Keratinocyte (primary cell): ENCODE measurements at regions not wholly inside any gene's neighbourhood (a gene's known extent, or its start where the extent isn't known, plus 50 kb on each side); places are given as distances from the start of the nearest gene placed in this dataset.

Experiments used
- EZH2 ChIP-seq: IDR thresholded peaks from one replicate; pipeline ENCODE4 v1.6.1; 2012; ENCODE audit warnings: inconsistent platforms, mild to moderate bottlenecking, low read length, moderate library complexity
- TF ChIP-seq, protein P1 (sequence below), 3 experiments: IDR thresholded peaks in 1 of 3; conservative IDR thresholded peaks in 1 of 3; optimal IDR thresholded peaks in 1 of 3; 2 replicates in 2 of 3; 3 replicates in 1 of 3; pipeline versions ENCODE3 to v1.5.1; 2011; ENCODE audit warnings: low read length in 3 of 3, mild to moderate bottlenecking in 3 of 3, moderate library complexity in 2 of 3, control low read depth in 1 of 3, inconsistent platforms in 1 of 3; ENCODE audit not compliant: insufficient read depth in 2 of 3; ENCODE audit errors: extremely low read depth in 1 of 3

DNA sequence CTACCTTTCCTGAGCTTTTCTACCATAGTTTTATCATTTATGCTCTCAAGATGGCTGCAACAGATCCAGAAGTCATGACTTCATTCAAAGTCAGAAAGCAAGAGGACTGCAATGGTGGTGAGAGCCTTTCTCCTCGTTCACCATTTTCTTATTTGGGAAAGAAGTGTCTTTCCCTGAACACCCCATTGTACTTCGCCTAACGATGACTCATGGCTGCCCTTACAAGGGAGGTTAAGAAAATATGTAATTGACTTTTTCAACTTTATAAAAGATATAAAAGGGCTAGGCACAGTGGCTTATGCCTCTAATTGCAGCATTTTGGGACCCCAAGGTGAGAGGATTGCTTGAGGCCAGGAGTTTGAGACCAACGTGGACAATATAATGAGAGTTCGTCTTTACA is 541.7 kb downstream of the METTL15 start:
- TF ChIP-seq, protein P1, sequence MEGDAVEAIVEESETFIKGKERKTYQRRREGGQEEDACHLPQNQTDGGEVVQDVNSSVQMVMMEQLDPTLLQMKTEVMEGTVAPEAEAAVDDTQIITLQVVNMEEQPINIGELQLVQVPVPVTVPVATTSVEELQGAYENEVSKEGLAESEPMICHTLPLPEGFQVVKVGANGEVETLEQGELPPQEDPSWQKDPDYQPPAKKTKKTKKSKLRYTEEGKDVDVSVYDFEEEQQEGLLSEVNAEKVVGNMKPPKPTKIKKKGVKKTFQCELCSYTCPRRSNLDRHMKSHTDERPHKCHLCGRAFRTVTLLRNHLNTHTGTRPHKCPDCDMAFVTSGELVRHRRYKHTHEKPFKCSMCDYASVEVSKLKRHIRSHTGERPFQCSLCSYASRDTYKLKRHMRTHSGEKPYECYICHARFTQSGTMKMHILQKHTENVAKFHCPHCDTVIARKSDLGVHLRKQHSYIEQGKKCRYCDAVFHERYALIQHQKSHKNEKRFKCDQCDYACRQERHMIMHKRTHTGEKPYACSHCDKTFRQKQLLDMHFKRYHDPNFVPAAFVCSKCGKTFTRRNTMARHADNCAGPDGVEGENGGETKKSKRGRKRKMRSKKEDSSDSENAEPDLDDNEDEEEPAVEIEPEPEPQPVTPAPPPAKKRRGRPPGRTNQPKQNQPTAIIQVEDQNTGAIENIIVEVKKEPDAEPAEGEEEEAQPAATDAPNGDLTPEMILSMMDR (optimal IDR thresholded peaks at IDR 0.05 in 1 of 3, IDR thresholded peaks at IDR 0.05 in 1 of 3, conservative IDR thresholded peaks at IDR 0.05 in 1 of 3; ENCODE audit: extremely low read depth in 1 of 3, insufficient read depth in 2 of 3, low read length in 3 of 3) = no peak
- no peak for TF ChIP-seq EZH2
